ENCODE measurements at regions not wholly inside any gene's neighbourhood (a gene's known extent, or its start where the extent isn't known, plus 50 kb on each side); places are given as distances from the start of the nearest gene placed in this dataset.

- TF ChIP-seq CTCF (IDR thresholded peaks at IDR 0.05; ENCODE audit: poor library complexity, severe bottlenecking): no peak
- TF ChIP-seq SMC3 (conservative IDR thresholded peaks at IDR 0.05; ENCODE audit: poor library complexity): no peak
- TF ChIP-seq EP300 (conservative IDR thresholded peaks at IDR 0.05; ENCODE audit: poor library complexity, severe bottlenecking): no peak
- no peak for TF ChIP-seq POLR2AphosphoS5 (IDR thresholded peaks at IDR 0.05)
- no peak for TF ChIP-seq RAD21 (conservative IDR thresholded peaks at IDR 0.05)
- TF ChIP-seq TAF1 (IDR thresholded peaks at IDR 0.05; ENCODE audit: low read depth): no peak
Observed at GRCh38 chr12:124094733-124095132, 121.7 kb downstream of the ZNF664 start.

Measured in neural cell (in vitro differentiated cells).